Pancreas (tissue), 10 donors: ENCODE measurements at regions not wholly inside any gene's neighbourhood (a gene's known extent, or its start where the extent isn't known, plus 50 kb on each side); places are given as distances from the start of the nearest gene placed in this dataset.
A peak's percentile ranks its signal among the peaks of the same experiment; 100 is the strongest.

Experiments
- ATAC-seq, 4 donors: fragments of 200-7000 bp; cut with Tn5 transposase; one replicate each; pipeline versions ENCODE4 v1.8.0 to v1.9.1; 2020; ENCODE audit warnings: mild to moderate bottlenecking in 4 of 4, moderate library complexity in 4 of 4
- DNase-seq, 6 donors: peaks; one replicate each; pipeline ENCODE4 v3.0.0-alpha.2; 2020
- FAIRE-seq: peaks from 2 replicates; lab custom pipeline; 2012; peaks lifted over from hg19 to GRCh38; lab: Jason Lieb, UNC
- H3K27ac ChIP-seq, 4 donors: fragments of 200-600 bp; sonication (generic); 1 replicate in 3 of 4; 2 replicates in 1 of 4; pipeline versions ENCODE4 v1.5.0 to v1.8.0; 2020
- H3K27me3 ChIP-seq, 4 donors: fragments of 200-600 bp; one replicate each; pipeline ENCODE4 v1.8.0; 2021
- H3K36me3 ChIP-seq, 3 donors: fragments of 200-600 bp; sonication (generic) in 1 of 3; one replicate each; pipeline versions ENCODE4 v1.5.0 to v1.8.0; 2020 to 2021
- H3K4me1 ChIP-seq, 3 donors: fragments of 200-600 bp; one replicate each; pipeline ENCODE4 v1.8.0; 2021
- H3K4me3 ChIP-seq, 4 donors: fragments of 200-600 bp; sonication (generic) in 2 of 4; one replicate each; pipeline versions ENCODE4 v1.5.0 to v1.8.0; 2020 to 2021
- H3K9me3 ChIP-seq, 4 donors: fragments of 200-600 bp; one replicate each; pipeline ENCODE4 v1.8.0; 2021
- CTCF ChIP-seq, 4 donors: fragments of 200-600 bp; sonication (generic) in 3 of 4; IDR thresholded peaks; one replicate each; pipeline versions ENCODE4 v1.5.0 to v1.8.0; 2021; ENCODE audit warnings: antibody characterized with exemption in 4 of 4
- WGBS, 2 donors: extraction: QIAGEN DNeasy Blood & Tissue Kit; methylation state at CpG; one replicate each; pipeline ENCODE4 v1.1.7; 2013; 5-methylcytosine and 5-hydroxymethylcytosine counted together
- intact Hi-C, 3 donors: fragments of 100-400 bp; cut with DNase I; formaldehyde crosslinking; loops; one replicate each; pipeline versions ENCODE4 v1.11.1 to v1.14.2; 2022
- donor health status: healthy with polysubstance abuse.
- donor health status: DM: no; HTN: no; CAD: no; lungs with moderate emphysema.
- donor health status: DM: no; HTN: no; CAD: no.
- donor health status: control.
- donor health status: control.
- donor health status: Bipolar disorder and iron deficiency.
- donor health status: DM: yes; HTN: yes; CAD: no.
- donor health status: DM: no; HTN: no; CAD: no.
- donor health status: DM: no; HTN: no; CAD: no.
- donor health status: DM: yes; HTN: yes; CAD: no.

GRCh38 chr7:1358376-1359050 lies 100.8 kb downstream of the MICALL2 start:
- intact Hi-C loops: no loop called here
- DNase-seq (peak in 1 of 6 donors; percentile 46), ATAC-seq (no peak), FAIRE-seq (no peak)
- H3K27me3 ChIP-seq: peaks cover 0 to 10% (median 0%) of the 10 kb centered on the region in 4 donors
- no peaks in the 10 kb centered on the region for H3K4me1 ChIP-seq
- H3K9me3 ChIP-seq: no peaks in the 10 kb centered on the region
- TF ChIP-seq CTCF (IDR thresholded peaks at IDR 0.05): no peak
- 38 to 44% methylated on average over 22 of the region's 22 CpGs for WGBS, 2 donors
- no peak overlapping the region for H3K4me3 ChIP-seq
- H3K27ac ChIP-seq: no peak overlapping the region
- H3K36me3 ChIP-seq: no peaks in the 10 kb centered on the region

- H3K27me3 ChIP-seq: peaks cover 0 to 9% (median 0%) of the 10 kb centered on the region in 4 donors
- H3K9me3 ChIP-seq: no peaks in the 10 kb centered on the region
- no peak overlapping the region for H3K27ac ChIP-seq
- intact Hi-C loops: no loop called here
- FAIRE-seq: no peak
- H3K4me3 ChIP-seq: no peak overlapping the region
- peak in 2 of 6 donors; percentile 35 to 53 for DNase-seq
- TF ChIP-seq CTCF (IDR thresholded peaks at IDR 0.05): no peak
- 60 to 70% methylated on average over 12 of the region's 12 CpGs for WGBS, 2 donors
- no peaks in the 10 kb centered on the region for H3K4me1 ChIP-seq
- ATAC-seq: no peak
- H3K36me3 ChIP-seq: no peaks in the 10 kb centered on the region
Observed at GRCh38 chr7:1359051-1359400, 100.2 kb downstream of the MICALL2 start.

GRCh38 chr7:1359681-1360485 lies 99.4 kb downstream of the MICALL2 start:
- Histone ChIP-seq H3K36me3 (no peaks in the 10 kb centered on the region), H3K27ac (no peak overlapping the region), H3K27me3 (no peaks in the 10 kb centered on the region), H3K4me1 (no peaks in the 10 kb centered on the region), H3K9me3 (no peaks in the 10 kb centered on the region), H3K4me3 (no peak overlapping the region)
- intact Hi-C loops: no loop called here
- no peak for ATAC-seq
- TF ChIP-seq CTCF (IDR thresholded peaks at IDR 0.05): no peak
- DNase-seq: peak in 2 of 6 donors; percentile 27 to 64
- 86 to 89% methylated on average over 19 of the region's 19 CpGs for WGBS, 2 donors
- no peak for FAIRE-seq

GRCh38 chr7:1360521-1360971 lies 98.7 kb downstream of the MICALL2 start:
- Histone ChIP-seq H3K27me3 (no peaks in the 10 kb centered on the region), H3K9me3 (no peaks in the 10 kb centered on the region), H3K36me3 (no peaks in the 10 kb centered on the region), H3K27ac (no peak overlapping the region), H3K4me1 (no peaks in the 10 kb centered on the region), H3K4me3 (no peak overlapping the region)
- 87 to 88% methylated on average over 11 to 12 of the region's 12 CpGs for WGBS, 2 donors
- no peak for FAIRE-seq
- TF ChIP-seq CTCF (IDR thresholded peaks at IDR 0.05): no peak
- DNase-seq: peak in 2 of 6 donors; percentile 44 to 49
- no peak for ATAC-seq
- intact Hi-C loops: no loop called here
